HG02884 (cell line): ENCODE measurements at regions not wholly inside any gene's neighbourhood (a gene's known extent, or its start where the extent isn't known, plus 50 kb on each side); places are given as distances from the start of the nearest gene placed in this dataset.
"Not testable (repeated sequence)": the region's sequence is repeated elsewhere in the genome, so short reads cannot be mapped to it uniquely, and the experiment has no call there.

Experiments used
- ATAC-seq: cut with Tn5 transposase; IDR thresholded peaks from one replicate; pipeline ENCODE4 v1.9.1; 2021; ENCODE audit warnings: mild to moderate bottlenecking, moderate library complexity; ENCODE audit not compliant: unreplicated experiment

- ATAC-seq = not testable (repeated sequence)
Observed at GRCh38 chr2:215889240-215889969, 123.9 kb downstream of the MREG start.

- ATAC-seq = no peak
Observed at GRCh38 chr2:215888680-215889079, 124.7 kb downstream of the MREG start.

GRCh38 chr2:215887303-215887702 is 126.0 kb downstream of the MREG start:
- ATAC-seq = no peak

GRCh38 chr2:215886022-215886421 is 127.3 kb downstream of the MREG start:
- no peak for ATAC-seq

GRCh38 chr2:215885536-215885935 is 127.8 kb downstream of the MREG start:
- no peak for ATAC-seq

GRCh38 chr2:215884451-215885087 is 128.8 kb downstream of the MREG start:
- ATAC-seq = no peak

GRCh38 chr2:215883799-215884198 is 129.6 kb downstream of the MREG start:
- peak; percentile 46 for ATAC-seq

- ATAC-seq = no peak
Observed at GRCh38 chr2:215882689-215883088, 130.7 kb downstream of the MREG start.

GRCh38 chr2:215881582-215881981 is 131.8 kb downstream of the MREG start:
- ATAC-seq = no peak

- ATAC-seq = peak; percentile 59
Observed at GRCh38 chr2:215880970-215881369, 132.4 kb downstream of the MREG start.

GRCh38 chr2:215879977-215880940 is 133.1 kb downstream of the MREG start:
- ATAC-seq = no peak

- no peak for ATAC-seq
Observed at GRCh38 chr2:215879331-215879730, 134.0 kb downstream of the MREG start.

- no peak for ATAC-seq
Observed at GRCh38 chr2:215878476-215879063, 134.8 kb downstream of the MREG start.

GRCh38 chr2:215876937-215877238 is 136.5 kb downstream of the MREG start:
- no peak for ATAC-seq

GRCh38 chr2:215876139-215876936 is 137.0 kb downstream of the MREG start:
- ATAC-seq = no peak

- no peak for ATAC-seq
Observed at GRCh38 chr2:215874418-215874817, 138.9 kb downstream of the MREG start.

- peak; percentile 72 for ATAC-seq
Observed at GRCh38 chr2:215870986-215871385, 142.4 kb downstream of the MREG start.

GRCh38 chr2:215870088-215870490 is 143.3 kb downstream of the MREG start:
- no peak for ATAC-seq

- ATAC-seq = no peak
Observed at GRCh38 chr2:215868846-215869543, 144.4 kb downstream of the MREG start.

GRCh38 chr2:215866606-215867005 is 146.7 kb downstream of the MREG start:
- no peak for ATAC-seq
